ENCODE measurements at regions not wholly inside any gene's neighbourhood (a gene's known extent, or its start where the extent isn't known, plus 50 kb on each side); places are given as distances from the start of the nearest gene placed in this dataset.
A peak's percentile ranks its signal among the peaks of the same experiment; 100 is the strongest.

DNA sequence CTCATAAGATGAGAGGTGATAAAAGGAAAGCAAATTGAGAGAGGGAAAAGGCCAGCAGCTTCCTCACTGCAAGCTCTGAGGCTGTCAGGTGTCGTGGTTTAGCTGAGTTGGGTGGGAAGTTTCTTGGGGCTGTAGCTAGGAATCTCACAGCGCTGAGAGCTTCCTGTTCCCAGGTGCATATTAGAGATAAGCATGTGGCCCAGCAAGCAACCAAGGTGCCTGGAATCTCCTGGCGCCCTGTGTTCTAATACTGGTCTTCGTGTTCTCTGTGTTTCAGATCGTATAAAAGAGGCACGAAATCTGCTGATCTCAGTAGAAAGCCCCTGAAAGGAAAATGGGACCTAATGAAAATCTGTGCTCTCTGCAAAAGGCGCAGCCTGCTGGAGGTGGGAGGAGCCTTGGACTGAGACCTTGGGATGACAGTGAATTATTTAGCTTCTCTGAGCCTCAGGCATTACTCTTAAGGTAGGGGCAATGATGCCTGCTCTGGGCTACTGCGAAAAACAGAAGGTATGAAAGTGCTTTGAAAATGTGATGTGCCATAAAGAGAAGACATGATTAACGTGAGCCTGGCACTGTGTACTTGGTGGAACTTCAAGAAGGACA is 499.9 kb downstream of the TBL1XR1 start:
- no TSS peak for BruUV-seq (replicated peaks)
- CTCF ChIA-PET = no interaction called here
- Histone ChIP-seq H3K9me3 (ENCODE audit: low read depth, low read length, poor library complexity, severe bottlenecking) (no peaks in the 10 kb centered on the region), H3K4me3 (ENCODE audit: low read depth, low read length, poor library complexity, severe bottlenecking) (no peak overlapping the region), H3K36me3 (ENCODE audit: insufficient read depth, low read length, poor library complexity, severe bottlenecking) (no peaks in the 10 kb centered on the region), H3K4me1 (ENCODE audit: insufficient read depth, low read length, poor library complexity, severe bottlenecking) (peaks cover 15% of the 10 kb centered on the region), H3K27me3 (replicated peaks; ENCODE audit: insufficient read depth, low read depth, low read length, poor library complexity) (no peaks in the 10 kb centered on the region), H3K27ac (ENCODE audit: low read depth, low read length, poor library complexity, severe bottlenecking) (no peak overlapping the region)
- POLR2A ChIA-PET (ENCODE audit: low non-redundant PET) = no interaction called here
- DNase-seq (ENCODE audit: low spot score) = no peak
- intact Hi-C loops (cut with micrococcal nuclease; ENCODE audit: unreplicated experiment) = no loop called here
- TF ChIP-seq, protein P1, sequence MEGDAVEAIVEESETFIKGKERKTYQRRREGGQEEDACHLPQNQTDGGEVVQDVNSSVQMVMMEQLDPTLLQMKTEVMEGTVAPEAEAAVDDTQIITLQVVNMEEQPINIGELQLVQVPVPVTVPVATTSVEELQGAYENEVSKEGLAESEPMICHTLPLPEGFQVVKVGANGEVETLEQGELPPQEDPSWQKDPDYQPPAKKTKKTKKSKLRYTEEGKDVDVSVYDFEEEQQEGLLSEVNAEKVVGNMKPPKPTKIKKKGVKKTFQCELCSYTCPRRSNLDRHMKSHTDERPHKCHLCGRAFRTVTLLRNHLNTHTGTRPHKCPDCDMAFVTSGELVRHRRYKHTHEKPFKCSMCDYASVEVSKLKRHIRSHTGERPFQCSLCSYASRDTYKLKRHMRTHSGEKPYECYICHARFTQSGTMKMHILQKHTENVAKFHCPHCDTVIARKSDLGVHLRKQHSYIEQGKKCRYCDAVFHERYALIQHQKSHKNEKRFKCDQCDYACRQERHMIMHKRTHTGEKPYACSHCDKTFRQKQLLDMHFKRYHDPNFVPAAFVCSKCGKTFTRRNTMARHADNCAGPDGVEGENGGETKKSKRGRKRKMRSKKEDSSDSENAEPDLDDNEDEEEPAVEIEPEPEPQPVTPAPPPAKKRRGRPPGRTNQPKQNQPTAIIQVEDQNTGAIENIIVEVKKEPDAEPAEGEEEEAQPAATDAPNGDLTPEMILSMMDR (conservative IDR thresholded peaks at IDR 0.05; ENCODE audit: low read depth, low read length) = no peak
- no peak for TF ChIP-seq EZH2 (IDR thresholded peaks at IDR 0.05; ENCODE audit: borderline replicate concordance, low read depth, low read length, poor library complexity, severe bottlenecking)

DNA sequence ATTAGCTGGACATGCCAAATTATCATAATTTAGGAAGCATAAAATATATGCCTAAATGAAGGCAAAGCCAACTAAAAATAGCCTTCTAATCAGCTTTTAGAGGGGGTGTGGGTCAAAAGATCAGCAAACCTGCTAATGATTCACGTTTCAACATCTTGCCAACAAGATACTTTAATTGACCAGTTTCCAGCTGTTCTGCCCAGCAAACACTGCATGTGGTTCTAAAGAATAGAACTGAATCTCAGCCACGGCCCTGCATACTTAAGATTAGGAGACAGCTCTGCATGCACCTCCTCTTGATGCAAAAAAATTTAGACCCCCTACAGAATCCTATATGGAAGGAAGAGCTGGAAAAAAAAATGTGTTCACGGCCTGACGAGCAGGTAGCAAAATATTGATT is 500.5 kb downstream of the TBL1XR1 start:
- Histone ChIP-seq H3K27me3 (replicated peaks; ENCODE audit: insufficient read depth, low read depth, low read length, poor library complexity) (no peaks in the 10 kb centered on the region), H3K9me3 (ENCODE audit: low read depth, low read length, poor library complexity, severe bottlenecking) (no peaks in the 10 kb centered on the region), H3K36me3 (ENCODE audit: insufficient read depth, low read length, poor library complexity, severe bottlenecking) (no peaks in the 10 kb centered on the region), H3K4me3 (ENCODE audit: low read depth, low read length, poor library complexity, severe bottlenecking) (no peak overlapping the region), H3K4me1 (ENCODE audit: insufficient read depth, low read length, poor library complexity, severe bottlenecking) (peaks cover 16% of the 10 kb centered on the region), H3K27ac (ENCODE audit: low read depth, low read length, poor library complexity, severe bottlenecking) (no peak overlapping the region)
- intact Hi-C loops (cut with micrococcal nuclease; ENCODE audit: unreplicated experiment) = no loop called here
- TF ChIP-seq EZH2 (IDR thresholded peaks at IDR 0.05; ENCODE audit: borderline replicate concordance, low read depth, low read length, poor library complexity, severe bottlenecking) = no peak
- TF ChIP-seq, protein P1 (conservative IDR thresholded peaks at IDR 0.05; ENCODE audit: low read depth, low read length) = no peak
- CTCF ChIA-PET = no interaction called here
- DNase-seq (ENCODE audit: low spot score) = peak; percentile 28
- BruUV-seq (replicated peaks) = no TSS peak
- POLR2A ChIA-PET (ENCODE audit: low non-redundant PET) = no interaction called here

DNA sequence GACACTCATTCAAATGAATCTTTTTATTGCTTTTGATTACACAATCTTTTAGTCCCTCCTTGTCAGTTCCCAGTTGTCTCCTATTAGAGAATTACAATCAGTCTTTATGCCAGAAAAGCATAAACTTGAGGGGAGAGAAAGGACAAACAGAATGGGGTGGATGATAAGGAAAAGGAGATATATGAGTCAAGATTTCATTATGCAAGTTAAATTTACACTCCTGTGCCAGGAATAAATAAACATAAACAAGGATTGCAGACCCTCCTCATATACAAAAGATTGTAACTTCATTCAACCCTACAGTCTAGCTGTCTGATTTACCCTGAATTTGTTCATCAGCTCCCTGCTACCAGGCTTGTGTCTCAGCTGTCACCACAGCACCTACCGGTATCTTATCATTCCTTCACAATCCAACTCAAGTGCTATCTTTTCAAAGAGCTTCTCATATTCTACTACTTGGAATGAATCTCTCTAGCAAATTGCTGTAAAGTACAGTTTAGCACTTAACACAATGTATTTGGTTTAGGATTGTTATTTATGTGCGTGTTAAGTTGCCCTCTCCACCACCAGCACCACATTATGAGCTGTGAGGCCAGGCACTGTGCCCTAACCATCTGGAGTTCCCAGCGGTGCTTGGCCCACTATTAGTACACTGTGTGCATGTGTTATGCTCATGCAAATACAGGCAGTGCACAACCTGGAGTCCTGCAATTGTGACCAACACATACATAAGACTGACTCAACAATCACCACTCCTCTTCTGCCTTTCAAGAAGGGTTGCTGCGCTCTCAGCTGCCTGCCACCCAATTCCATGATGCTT is 504.1 kb downstream of the TBL1XR1 start:
- H3K9me3 ChIP-seq (ENCODE audit: low read depth, low read length, poor library complexity, severe bottlenecking) = no peaks in the 10 kb centered on the region
- no peak for DNase-seq (ENCODE audit: low spot score)
- intact Hi-C loops (cut with micrococcal nuclease; ENCODE audit: unreplicated experiment) = no loop called here
- H3K27ac ChIP-seq (ENCODE audit: low read depth, low read length, poor library complexity, severe bottlenecking) = no peak overlapping the region
- no peaks in the 10 kb centered on the region for H3K36me3 ChIP-seq (ENCODE audit: insufficient read depth, low read length, poor library complexity, severe bottlenecking)
- BruUV-seq (replicated peaks) = no TSS peak
- H3K27me3 ChIP-seq (replicated peaks; ENCODE audit: insufficient read depth, low read depth, low read length, poor library complexity) = no peaks in the 10 kb centered on the region
- H3K4me1 ChIP-seq (ENCODE audit: insufficient read depth, low read length, poor library complexity, severe bottlenecking) = peaks cover 23% of the 10 kb centered on the region
- H3K4me3 ChIP-seq (ENCODE audit: low read depth, low read length, poor library complexity, severe bottlenecking) = no peak overlapping the region
- CTCF ChIA-PET = no interaction called here
- POLR2A ChIA-PET (ENCODE audit: low non-redundant PET) = no interaction called here
- TF ChIP-seq, protein P1 (conservative IDR thresholded peaks at IDR 0.05; ENCODE audit: low read depth, low read length) = no peak
- TF ChIP-seq EZH2 (IDR thresholded peaks at IDR 0.05; ENCODE audit: borderline replicate concordance, low read depth, low read length, poor library complexity, severe bottlenecking) = no peak
